ENCODE measurements at regions not wholly inside any gene's neighbourhood (a gene's known extent, or its start where the extent isn't known, plus 50 kb on each side); places are given as distances from the start of the nearest gene placed in this dataset.
"Not testable (repeated sequence)": the region's sequence is repeated elsewhere in the genome, so short reads cannot be mapped to it uniquely, and the experiment has no call there.

DNA sequence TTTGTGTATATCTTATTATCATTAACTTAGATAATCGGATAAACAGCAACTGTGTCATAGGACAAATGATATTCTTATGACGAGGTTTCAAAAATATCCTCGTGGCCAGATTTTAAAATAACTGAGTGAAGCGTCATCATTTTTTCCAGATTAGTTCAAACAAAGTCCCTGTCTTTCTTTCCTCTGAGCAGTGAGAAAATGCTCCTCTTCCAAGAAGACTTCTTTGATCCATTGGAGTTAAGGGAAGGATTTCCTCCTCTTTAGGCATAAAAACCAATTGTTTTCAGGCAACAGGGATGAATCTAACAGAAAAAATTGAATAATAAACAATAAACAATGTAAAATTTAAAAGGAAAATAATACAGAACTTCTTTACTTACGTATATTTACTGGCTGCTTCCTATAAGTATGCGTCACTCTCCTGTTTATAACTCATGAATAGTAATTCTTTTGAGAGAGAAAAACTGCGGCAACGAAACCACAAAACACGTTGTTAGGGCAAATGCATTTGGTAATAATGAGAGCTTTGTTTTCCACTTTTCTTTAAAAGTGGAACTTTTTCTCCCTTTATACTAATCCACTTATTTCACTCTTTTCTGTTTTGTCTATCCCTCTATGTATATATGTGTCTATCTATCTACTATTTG, 419.4 kb upstream of the ONECUT1 start:
- no peak for DNase-seq

DNA sequence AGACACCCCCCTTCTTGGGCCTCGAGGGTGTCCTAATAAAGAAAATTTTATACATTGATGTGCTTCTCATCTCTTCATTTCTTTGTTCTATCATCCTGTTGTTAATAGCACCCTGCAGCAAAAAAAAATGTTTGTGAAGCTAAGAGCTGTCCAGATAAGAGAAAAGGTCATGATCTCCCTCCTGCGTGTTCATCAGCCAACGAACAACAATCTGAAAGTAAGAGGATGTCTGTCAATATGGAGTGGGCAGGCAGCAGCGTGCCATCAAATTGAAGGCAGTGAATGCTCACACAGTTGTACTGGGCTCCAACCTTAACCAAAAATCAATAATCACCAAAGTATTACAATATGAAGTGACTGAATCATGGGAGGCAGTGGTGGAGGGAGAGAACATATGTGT, 418.6 kb upstream of the ONECUT1 start:
- no peak for DNase-seq

- no peak for DNase-seq
Measured at GRCh38 chr15:53203454-53203853, 413.3 kb upstream of the ONECUT1 start.

DNA sequence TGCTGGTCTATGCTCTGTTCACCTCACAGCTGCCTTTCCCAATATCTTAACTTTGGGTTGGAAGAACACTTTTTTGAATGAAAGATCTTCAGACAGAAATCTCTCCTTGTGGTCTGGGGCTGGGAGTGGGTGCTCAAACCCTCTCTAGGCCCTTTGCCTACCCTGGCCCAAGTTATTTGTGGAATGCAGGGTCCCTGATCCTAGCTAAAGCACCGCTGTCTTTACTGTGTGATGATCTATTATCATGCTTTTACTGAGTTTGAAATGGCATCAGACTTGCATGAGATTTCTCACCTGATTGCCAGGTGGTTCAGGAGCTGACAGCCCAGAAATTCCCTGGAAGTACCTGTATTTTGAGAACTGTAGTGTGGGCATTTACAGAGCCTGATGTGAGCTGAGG, 412.7 kb upstream of the ONECUT1 start:
- no peak for DNase-seq

DNA sequence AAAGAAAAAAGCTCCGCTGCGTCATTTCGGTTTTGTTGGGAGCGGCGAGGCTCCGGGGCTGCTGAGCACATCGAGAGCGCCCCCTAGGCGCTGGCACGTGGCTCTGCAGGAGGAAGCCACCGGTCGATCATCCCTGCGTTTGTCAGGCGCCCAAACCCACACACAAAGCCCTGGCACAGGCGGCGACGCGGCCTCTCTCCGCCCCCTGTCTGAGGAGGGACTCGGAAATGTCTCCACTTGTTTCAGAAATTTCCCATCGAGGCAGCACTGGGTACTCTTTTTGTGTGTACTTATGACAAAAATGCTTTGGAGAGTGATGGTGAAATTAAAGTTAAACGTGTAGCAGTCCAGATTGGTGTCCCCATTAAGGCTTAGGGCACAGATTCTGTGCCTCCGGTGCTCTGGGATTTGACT, 407.3 kb upstream of the ONECUT1 start:
- peak; percentile 49 for DNase-seq

- DNase-seq: no peak
Measured at GRCh38 chr15:53196788-53197187, 406.7 kb upstream of the ONECUT1 start.

DNA sequence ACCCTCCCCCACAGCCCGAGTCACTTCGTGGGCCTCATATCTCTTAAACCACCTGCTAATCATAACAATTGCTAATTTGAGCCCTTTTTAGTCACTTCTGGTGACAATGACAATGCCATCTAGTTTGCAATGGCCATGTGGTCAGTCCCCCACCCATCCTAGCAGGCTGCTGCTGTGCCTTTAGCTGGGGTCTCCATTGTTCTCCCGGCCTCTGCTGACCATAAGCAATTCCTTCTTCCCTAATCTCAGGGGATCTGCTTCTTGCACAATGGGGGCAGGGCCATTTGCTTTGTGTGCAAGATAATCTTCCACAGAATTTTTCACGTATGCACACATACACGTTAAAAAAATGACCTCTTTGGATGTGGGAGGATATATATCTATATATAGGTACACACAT, 406.1 kb upstream of the ONECUT1 start:
- no peak for DNase-seq

GRCh38 chr15:53193149-53193548, 403.0 kb upstream of the ONECUT1 start:
- DNase-seq: no peak

DNA sequence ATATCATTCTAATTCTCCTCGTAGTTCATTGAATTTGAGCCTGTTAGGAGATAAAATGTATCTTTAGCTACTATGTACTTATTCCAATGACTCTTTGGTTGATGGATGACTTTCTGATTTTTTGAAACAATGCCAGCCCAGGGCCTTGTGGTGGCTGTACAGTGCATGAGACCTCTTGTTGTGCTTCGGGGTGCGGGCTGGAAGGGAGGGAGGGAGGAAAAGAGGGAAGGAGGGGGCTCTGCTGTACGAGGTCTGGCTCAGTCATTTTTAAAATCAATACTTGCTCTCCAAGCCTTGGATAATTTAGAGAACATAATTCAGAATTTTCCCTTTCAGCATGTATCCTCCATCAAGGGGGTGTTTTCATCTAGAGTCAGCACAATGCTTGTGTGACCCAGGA, 399.7 kb upstream of the ONECUT1 start:
- DNase-seq: no peak

GRCh38 chr15:53183449-53183848, 393.3 kb upstream of the ONECUT1 start:
- DNase-seq: not testable (repeated sequence)

DNA sequence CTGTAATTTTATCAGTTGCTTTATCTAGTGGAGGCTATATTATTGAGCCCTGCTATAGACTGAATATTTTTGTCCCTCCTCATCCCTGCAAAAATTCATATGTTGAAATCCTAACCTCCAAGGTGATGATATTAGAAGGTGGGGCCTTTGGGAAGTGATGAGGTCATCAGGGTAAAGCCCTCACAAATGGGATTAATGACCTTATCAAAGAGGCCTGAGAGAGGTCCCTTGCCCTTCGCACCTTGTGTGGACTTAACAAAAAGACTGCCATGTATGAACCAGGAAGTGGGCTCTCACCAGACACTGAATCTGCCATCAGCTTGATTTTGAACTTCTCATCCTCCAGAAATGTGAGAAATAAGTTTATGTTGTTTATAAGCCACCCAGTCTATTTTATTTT, 381.4 kb upstream of the ONECUT1 start:
- no peak for DNase-seq

- no peak for DNase-seq
Measured at GRCh38 chr15:53166684-53167201, 376.6 kb upstream of the ONECUT1 start.

DNA sequence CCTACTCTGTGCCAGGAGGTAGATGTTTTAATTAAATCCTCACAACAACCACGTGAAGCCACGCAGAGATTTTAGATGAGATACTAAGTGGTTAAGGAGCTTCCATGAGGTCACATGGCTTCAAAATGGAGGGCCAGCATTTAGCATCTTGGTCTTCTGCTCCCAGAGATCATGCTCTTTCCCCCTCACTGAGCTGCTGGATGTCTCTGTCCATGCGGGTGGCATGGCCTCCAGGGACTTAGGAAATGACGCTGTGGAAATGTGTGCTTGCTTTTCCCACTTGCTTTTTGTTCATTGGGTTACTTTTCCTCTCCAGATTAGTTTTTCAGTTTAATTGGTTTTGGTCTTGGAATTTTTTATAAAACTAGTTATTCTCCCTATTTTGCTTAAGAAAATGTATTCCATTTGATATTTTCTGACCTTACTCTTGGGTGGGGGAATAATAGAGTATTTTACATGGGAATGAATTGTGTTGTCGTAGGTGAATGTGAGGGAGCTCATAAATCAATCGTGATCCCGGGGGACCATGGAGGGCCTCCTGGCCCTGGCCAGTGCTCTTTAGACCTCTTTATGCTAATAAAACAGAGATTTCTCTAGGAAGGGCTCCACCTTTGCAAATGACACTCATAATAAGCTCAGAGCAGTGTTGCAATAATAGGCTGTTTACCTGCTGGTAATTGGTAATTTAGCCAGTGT, 376.0 kb upstream of the ONECUT1 start:
- no peak for DNase-seq

DNA sequence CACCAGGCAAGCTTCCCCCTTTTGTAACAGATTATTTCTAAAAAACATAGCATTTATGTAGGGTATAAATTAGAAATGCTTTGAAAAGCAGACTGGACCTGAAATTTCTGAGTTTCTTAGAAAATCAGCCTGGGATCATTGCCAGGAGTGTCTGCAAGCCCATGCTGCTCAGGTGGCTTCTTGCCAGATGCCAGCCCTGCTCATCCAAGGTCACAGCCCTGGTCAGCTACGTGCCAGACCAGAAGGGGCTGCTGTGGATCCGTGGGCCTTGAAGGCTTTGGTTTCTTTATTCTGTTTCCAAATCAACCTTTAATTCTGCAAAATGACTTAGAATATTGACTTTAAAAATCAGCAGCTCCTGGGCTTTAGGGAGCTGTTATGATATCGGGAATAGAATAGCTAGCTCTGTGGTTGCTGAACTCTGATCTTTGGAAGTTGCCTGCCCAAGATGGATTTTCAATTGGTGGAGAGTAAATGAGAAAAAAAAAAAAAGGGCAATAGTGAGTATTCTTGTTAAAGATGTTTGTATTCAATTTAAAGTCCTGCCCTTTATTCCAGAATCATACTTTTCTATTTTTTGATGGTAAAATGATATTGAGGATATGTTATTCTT, 370.1 kb upstream of the ONECUT1 start:
- DNase-seq: no peak

- no peak for DNase-seq
Measured at GRCh38 chr15:53159458-53159857, 369.3 kb upstream of the ONECUT1 start.

DNA sequence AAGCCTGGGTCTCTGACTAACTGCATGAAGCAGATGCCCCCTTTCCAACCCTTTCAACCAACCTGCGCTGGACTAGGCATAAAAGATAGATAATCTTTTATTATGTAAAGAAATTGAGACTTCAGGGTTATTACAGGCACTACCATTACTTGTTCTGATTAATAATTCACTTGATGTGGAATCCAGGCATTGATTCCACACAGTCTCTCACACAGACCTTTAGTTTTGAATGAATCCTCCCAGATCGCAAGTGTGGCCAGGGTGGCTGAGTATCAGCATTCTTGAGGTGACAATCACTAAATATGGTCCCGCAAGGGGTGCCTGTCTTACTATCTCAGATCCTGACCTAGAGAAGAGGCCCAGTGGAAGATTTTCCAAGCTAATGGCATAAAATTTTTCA, 368.9 kb upstream of the ONECUT1 start:
- no peak for DNase-seq

- DNase-seq: no peak
Measured at GRCh38 chr15:53133255-53133850, 343.2 kb upstream of the ONECUT1 start.

GRCh38 chr15:53130943-53131342, 340.8 kb upstream of the ONECUT1 start:
- no peak for DNase-seq

- DNase-seq: peak; percentile 97
Measured at GRCh38 chr15:53129121-53129904, 339.2 kb upstream of the ONECUT1 start.

DNA sequence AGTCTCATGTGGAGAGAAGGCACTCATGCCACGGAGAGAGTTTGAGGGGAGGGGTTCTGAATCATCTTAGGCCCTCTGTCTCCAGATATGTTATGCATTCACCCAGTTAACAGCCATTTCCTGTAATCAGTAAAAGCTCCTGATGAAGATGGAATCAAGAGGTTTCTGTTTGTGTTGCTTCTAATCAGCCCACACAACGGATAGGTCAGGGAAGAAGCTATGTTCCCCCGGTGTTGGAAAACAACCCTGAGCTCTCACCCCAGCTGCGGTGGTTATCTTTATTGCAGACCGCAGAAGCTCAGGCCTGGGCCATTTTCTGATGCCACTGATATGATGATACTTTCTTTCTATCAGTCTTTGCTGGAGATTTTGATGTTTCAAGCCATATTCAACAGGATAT, 338.5 kb upstream of the ONECUT1 start:
- DNase-seq: no peak

GRCh38 chr15:53126144-53126543, 336.0 kb upstream of the ONECUT1 start:
- DNase-seq: no peak

DNA sequence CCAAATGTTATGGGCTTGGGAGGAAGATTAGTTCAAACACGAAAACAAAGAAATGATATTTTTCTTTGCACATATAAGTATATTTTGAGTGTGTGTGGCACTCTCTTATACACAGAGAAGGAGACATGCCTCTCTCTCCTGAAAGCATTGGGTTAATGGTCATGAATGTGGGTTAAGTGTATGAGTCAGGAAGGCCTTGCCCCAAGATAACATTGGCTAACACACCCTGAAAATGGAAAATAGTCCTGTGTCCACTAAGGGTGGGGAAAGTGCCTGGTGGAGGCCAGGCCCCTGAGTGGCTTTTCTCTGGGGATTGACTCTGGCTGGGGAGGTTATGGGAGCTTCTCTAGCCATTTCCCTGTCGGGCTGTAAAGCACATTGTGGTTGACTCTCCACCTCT, 332.7 kb upstream of the ONECUT1 start:
- DNase-seq: no peak

GRCh38 chr15:53116915-53117314, 326.8 kb upstream of the ONECUT1 start:
- DNase-seq: not testable (repeated sequence)
